Cardiac muscle cell (in vitro differentiated cells and primary cell): ENCODE measurements at regions not wholly inside any gene's neighbourhood (a gene's known extent, or its start where the extent isn't known, plus 50 kb on each side); places are given as distances from the start of the nearest gene placed in this dataset.

ENCODE experiments used
- DNase-seq, 2 donors: peaks; one replicate each; pipeline versions ENCODE4 v3.0.0 to v3.0.0-alpha.2; 2010 to 2017; ENCODE audit warnings: low read depth in 1 of 2, low spot score in 1 of 2
- H3K27ac ChIP-seq: fragments of 200-600 bp; sonication (generic); 2 replicates; pipeline ENCODE4 v1.5.1; 2016
- H3K27me3 ChIP-seq: fragments of 200-600 bp; sonication (generic); 2 replicates; pipeline ENCODE4 v1.6.0; 2016; ENCODE audit warnings: control low read depth
- H3K36me3 ChIP-seq: fragments of 200-600 bp; sonication (generic); 2 replicates; pipeline ENCODE4 v1.5.1; 2016; ENCODE audit warnings: control low read depth
- H3K4me1 ChIP-seq: fragments of 200-600 bp; sonication (generic); 2 replicates; pipeline ENCODE4 v1.8.1; 2017; ENCODE audit warnings: low read depth, mild to moderate bottlenecking, mixed run types
- H3K4me3 ChIP-seq: fragments of 200-600 bp; sonication (generic); 2 replicates; pipeline ENCODE4 v1.5.1; 2016; ENCODE audit warnings: mild to moderate bottlenecking
- H3K9me3 ChIP-seq: fragments of 200-600 bp; sonication (generic); 2 replicates; pipeline ENCODE4 v1.5.1; 2017; ENCODE audit warnings: low read depth, mild to moderate bottlenecking, control low read depth
- TF ChIP-seq, protein P1 (sequence below): IDR thresholded peaks from 2 replicates; pipeline ENCODE4 v1.5.1; 2012; ENCODE audit warnings: low read depth, mild to moderate bottlenecking, low read length

DNA sequence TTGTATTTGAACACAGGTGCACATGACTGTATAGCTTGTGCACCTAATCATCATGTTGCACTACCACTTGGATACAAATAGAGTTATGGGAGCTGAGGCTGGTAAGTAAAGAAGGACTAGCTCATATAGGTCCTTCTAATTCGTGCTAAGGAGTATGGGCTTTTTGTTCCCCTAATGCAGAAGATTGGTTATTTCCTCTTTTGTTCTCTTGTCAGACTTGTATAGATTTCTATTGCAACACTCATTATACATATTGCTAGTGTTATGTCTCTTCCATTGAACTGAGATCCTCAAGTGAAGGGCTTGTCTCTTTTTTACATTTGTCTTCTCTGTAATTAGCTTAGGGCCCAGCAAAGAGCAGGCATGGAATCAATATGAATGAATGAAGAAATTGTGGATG lies 54.1 kb upstream of the ARHGAP20 start:
- Histone ChIP-seq H3K27me3 (no peaks in the 10 kb centered on the region), H3K27ac (no peak overlapping the region), H3K4me1 (no peaks in the 10 kb centered on the region), H3K9me3 (no peaks in the 10 kb centered on the region), H3K4me3 (no peak overlapping the region), H3K36me3 (no peaks in the 10 kb centered on the region)
- TF ChIP-seq, protein P1, sequence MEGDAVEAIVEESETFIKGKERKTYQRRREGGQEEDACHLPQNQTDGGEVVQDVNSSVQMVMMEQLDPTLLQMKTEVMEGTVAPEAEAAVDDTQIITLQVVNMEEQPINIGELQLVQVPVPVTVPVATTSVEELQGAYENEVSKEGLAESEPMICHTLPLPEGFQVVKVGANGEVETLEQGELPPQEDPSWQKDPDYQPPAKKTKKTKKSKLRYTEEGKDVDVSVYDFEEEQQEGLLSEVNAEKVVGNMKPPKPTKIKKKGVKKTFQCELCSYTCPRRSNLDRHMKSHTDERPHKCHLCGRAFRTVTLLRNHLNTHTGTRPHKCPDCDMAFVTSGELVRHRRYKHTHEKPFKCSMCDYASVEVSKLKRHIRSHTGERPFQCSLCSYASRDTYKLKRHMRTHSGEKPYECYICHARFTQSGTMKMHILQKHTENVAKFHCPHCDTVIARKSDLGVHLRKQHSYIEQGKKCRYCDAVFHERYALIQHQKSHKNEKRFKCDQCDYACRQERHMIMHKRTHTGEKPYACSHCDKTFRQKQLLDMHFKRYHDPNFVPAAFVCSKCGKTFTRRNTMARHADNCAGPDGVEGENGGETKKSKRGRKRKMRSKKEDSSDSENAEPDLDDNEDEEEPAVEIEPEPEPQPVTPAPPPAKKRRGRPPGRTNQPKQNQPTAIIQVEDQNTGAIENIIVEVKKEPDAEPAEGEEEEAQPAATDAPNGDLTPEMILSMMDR: no peak
- no peak for DNase-seq

DNA sequence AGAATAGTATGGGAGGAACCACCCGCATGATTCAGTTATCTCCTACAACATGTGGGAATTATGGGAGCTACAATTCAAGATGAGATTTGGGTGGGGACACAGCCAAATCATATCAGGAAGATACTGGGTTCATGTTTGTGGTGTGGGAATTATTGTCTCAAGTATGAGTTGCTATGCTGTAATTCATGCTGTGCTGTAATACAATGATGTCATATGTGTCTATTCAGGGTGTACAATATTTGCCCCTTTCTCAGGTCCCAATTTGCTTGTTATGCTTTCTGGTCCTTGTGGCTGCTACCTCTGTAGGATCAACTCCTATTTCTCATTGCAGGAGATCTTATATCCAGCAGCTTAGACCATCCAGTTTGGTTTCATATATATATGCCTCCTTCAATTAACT lies 52.2 kb upstream of the ARHGAP20 start:
- Histone ChIP-seq H3K9me3 (no peaks in the 10 kb centered on the region), H3K27ac (no peak overlapping the region), H3K4me1 (no peaks in the 10 kb centered on the region), H3K4me3 (no peak overlapping the region), H3K27me3 (no peaks in the 10 kb centered on the region), H3K36me3 (no peaks in the 10 kb centered on the region)
- DNase-seq: no peak
- TF ChIP-seq, protein P1: no peak

DNA sequence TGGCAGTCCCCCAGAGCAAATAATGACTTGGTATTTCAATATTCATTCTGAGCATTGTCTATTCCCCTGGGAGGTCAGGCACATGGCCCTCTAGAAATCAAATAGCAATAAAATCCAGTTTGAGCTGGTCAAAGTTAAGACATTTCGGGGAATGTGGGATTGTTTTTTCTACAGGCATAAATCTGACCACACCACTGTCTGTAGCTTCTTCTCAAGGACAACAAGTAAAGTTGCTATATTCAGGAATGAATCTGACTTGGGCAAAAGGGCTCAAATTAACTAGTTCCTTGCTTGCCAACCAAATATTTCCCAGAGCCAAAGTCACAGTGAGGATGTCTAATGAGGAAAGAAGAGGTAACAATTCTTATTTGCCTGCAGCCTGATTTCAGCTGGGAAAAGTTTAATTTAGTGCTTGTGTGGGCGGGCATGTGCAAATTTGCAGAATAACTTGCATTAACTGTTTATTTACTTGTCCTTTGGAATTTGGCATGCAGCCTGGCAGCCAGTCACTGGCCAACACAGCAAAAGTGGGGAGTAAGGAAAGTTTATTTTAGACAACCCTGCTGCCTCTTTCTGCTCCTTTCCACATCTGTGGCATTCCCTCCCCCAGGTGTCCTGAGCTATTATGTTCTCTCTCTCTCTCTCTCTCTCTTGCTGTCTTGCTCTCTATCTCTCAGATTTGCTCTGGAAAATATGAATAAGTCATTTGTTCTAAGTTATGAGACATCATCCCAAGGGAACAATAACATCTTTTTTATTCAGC lies 51.2 kb upstream of the ARHGAP20 start:
- no peaks in the 10 kb centered on the region for H3K36me3 ChIP-seq
- H3K4me3 ChIP-seq: no peak overlapping the region
- H3K9me3 ChIP-seq: no peaks in the 10 kb centered on the region
- peak in 1 of 2 donors; percentile 63 for DNase-seq
- no peaks in the 10 kb centered on the region for H3K4me1 ChIP-seq
- H3K27ac ChIP-seq: no peak overlapping the region
- TF ChIP-seq, protein P1: no peak
- H3K27me3 ChIP-seq: no peaks in the 10 kb centered on the region

DNA sequence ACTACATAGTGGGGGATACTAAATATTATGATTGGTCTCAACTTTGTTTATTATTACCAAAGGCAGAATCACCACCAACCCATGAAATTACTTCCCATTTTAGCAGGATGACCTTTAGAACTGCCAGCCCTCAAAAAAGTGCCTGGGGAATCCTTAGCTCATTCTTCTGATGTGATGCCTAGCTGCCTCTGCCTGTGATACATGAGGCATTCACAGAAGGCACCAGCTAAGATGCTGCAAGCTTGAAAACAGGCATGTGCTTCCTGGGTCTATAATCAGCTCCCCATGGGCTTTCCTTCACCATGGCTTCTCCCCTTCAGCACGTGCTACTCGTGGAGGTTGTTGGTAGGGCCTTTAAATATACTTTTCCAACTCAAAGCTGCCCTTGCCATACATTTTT lies 50.4 kb upstream of the ARHGAP20 start:
- no peak overlapping the region for H3K27ac ChIP-seq
- DNase-seq: no peak
- TF ChIP-seq, protein P1: no peak
- no peaks in the 10 kb centered on the region for H3K4me1 ChIP-seq
- H3K9me3 ChIP-seq: no peaks in the 10 kb centered on the region
- H3K27me3 ChIP-seq: no peaks in the 10 kb centered on the region
- H3K4me3 ChIP-seq: no peak overlapping the region
- H3K36me3 ChIP-seq: no peaks in the 10 kb centered on the region
